HG02852 (cell line): ENCODE measurements at regions not wholly inside any gene's neighbourhood (a gene's known extent, or its start where the extent isn't known, plus 50 kb on each side); places are given as distances from the start of the nearest gene placed in this dataset.

Source experiments
- ATAC-seq: cut with Tn5 transposase; IDR thresholded peaks from one replicate; pipeline ENCODE4 v1.9.1; 2021; ENCODE audit warnings: mild to moderate bottlenecking, moderate library complexity; ENCODE audit not compliant: unreplicated experiment

DNA sequence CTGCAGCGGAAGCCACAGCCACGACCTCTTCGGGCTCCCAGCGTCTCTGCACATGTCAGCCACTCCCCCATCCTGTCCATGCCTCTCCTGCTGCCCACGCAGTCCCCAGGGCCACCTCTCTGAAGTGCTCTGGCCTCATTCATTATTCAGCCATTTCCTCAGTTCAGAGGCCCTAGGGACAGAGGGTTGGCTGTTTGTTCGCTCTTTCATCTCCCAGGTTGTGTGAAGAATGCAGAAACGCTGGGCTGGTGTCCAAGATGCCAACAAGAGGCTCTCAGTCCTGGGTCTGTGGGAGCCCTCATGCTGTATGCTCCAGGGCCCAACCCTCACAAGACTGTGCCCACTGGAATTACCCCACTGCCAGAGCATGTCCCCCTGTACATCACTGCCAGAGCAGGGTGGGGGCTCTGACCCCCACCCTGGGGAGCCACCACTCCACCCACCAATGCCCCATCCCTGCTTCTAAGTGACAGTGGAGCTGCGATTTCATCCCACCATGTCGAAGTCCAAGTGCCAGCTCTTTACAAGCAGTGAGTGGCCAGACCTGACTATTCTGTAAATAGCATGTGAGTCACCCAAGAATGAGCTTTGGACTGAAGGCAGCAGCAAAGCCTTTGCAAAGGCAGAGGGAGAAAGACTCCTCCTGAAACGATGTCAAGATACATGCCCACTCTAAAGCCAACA lies 209.6 kb downstream of the BUD13 start:
- ATAC-seq, result no peak

DNA sequence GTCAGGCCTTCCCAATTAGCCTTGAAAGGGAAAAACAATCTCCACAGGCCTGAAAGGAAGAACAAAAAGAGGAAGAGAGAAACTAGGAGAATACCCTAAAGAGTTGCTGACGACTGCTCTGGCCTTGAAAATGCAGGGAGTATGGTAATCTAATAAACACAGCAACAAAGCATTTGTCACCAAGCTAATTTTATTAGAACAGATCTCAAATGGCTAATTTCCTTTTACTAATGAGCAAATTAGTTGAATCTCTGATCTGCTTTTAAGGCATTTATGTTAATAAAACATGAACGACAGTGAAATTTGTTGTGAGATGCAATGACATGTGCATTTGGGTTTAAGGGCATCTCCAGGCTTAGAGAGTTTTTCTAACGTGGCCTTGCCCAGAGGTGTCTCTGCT lies 212.2 kb downstream of the BUD13 start:
- ATAC-seq, result no peak

DNA sequence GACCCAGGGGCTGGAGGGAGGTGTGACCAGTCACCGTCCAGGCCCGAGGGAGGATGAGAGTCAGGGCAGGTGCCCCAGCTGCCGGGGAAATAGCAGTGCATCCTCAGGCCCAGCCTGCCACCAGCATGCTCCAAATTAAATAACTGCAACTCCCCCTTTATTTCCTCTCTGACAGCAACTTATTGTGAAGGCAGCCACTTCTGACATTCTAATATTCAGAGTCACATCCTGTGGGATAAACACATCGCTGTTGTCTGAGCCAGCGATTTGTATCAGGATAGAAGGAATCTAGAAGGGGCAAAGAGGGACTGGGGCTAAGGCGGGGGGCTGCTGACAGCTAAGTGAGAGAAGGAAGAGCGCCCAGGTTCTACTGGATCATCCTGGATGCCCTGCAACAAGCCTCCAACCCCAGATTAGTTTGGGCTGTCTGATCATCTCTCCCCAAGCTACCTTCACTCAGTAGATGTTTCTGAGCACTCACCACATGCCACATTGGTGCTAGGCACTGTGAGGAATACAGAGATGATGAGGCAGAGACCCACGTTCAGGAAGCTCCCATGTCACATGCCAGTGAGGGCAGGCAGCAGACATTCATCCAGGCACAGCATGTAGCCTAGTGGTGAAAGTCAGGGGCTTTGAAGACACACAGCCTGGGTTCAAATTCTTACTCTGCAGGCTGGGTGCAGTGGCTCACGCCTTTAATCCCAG lies 214.1 kb downstream of the BUD13 start:
- ATAC-seq, result no peak

DNA sequence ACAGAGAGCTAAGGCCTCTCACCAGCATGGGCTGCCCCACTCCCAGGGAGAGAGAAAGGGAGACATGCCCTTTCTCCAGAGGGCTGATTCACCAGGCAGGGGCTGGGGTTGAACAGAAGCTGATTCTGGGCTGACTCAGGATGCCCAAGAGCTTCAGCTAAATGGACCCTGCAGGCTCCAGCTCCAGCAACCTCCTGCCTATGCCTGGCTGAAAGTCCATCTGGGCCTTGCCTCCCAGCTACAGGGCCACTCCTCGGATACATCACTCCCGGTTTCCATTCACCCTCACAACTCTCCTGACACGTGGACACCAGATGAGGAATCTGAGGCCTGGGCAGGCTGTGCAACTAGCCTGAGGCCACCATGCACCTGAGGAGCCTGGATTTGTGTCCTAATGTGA lies 215.5 kb downstream of the BUD13 start:
- no peak for ATAC-seq

DNA sequence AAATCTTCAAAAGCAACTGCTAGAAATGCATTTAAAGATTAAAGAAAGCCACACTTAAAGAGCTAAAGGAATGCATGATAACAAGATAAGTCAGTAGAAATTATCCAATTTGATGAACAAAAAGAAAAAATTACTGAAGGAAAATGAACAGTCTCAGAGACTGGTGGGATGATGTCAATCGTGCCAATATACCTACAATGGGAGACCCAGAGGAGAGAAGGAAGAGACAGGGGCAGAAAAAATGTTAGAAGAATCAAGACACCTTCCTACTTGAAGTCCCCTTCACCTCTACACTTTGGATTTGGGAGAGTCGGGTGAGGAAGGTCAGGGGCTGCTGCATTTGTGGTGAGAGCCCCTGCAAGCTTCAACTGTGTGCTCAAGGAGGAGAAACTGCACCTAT lies 216.3 kb downstream of the BUD13 start:
- no peak for ATAC-seq

DNA sequence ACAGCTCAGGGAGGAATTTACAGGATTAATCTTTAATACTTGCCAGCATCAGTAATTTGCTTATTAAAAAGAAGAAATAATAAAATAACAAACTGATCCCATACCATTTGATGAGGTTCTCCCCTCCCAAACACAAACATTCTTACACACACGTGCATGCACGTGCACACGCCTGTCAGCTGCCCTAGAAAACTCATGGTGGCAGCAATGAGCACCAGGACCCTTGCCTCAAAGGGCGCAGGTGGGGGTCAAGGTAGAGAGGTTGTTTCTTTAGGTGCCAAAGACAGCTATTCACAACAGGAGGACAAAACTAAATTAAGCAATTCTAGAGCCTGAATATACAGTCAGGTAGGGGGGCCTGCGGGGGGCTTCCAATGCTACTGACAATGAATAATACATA lies 219.3 kb downstream of the BUD13 start:
- ATAC-seq, result no peak

DNA sequence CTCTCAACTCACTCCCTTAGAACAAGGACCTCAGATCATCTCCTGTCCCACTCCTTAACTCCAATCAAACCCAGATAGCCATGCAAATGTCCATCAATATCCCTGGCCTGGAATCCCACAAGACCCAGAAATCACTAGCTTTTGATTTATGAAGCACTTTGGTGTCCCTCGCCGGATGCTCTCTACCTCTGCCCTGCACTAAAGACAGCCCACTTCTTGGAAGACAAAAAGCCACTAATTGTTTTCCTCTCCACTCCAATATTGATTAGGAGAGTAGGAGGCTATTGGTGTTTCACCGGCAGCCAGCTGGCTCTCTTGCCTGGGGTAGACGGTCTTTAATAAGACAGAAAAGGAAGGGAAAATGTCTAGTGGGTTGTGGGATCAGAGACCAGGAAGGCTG lies 221.2 kb downstream of the BUD13 start:
- ATAC-seq, result no peak

DNA sequence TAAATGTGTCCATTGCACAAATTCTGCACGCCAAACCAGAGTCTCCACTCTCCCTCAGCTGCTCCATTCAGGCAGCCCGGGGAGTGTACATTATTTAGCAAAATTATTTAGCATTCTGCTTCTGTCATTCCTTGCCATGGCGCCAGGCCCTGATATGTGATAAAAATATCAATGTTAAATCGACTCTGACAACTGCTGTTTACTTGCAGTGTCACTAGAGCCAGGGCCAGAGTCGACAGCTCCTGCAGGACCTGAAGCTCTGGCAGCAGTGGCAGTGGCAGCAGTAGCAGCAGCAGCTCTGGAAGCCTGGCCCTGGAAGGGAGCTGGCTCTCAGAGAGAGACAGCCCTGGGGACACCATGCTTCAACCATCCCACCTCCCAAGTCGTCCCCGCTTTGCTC lies 224.5 kb downstream of the BUD13 start:
- no peak for ATAC-seq

DNA sequence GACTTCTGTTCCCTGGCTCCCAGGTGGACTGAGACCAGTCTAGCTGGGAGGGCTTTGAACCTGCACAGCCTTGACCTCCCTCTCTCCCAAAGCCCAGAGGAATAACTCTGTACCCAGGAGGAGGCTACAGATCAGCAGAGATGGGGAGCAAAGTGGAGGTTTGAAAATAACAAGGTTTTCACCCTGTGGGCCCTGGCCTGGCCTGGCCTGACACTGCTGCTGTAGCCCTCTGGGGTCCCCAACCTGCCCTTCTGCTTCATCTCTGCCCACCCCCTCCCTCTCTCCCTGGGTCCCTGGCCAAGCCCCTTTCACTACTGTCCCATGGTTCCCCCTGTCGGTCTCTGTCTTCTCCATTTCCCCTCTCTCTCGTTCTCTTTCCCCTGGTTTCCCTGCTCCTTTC lies 225.2 kb downstream of the BUD13 start:
- ATAC-seq, result no peak

DNA sequence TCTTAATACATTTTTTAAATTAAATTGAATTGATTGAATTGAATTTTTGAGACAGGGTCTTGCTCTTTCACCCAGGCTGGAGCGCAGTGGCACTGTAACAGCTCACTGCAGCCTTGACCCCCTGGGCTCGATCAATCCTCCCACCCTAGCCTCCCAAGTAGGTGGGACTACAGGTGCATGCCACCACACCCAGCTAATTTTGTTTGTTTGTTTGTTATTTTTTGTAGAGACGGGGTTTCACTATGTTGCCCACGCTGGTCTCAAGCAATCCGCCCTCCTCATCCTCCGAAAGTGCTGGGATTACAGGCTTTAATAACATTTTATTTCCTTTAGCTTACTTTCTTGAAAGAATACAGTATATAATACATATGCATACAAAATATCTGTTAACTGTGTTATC lies 226.9 kb downstream of the BUD13 start:
- ATAC-seq, result no peak

DNA sequence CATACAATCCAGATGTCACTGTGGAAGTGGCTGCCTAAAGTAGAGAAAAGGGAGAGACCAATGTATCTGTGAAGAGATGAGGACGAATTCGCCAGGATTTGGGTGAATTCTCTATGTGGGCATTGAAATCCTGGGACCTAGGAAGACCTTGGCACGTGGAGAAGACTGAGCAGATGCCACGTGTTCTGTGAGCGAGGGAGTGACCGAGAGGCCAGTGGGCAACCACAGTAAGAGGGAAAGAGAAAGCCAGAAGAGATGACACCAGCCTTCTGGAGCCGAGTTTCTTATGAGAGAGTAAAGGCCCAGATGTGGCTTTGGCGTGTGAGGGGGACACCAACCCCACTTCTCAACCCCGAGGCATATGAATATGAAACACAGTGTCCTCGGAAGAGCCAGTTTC lies 228.1 kb downstream of the BUD13 start:
- no peak for ATAC-seq

DNA sequence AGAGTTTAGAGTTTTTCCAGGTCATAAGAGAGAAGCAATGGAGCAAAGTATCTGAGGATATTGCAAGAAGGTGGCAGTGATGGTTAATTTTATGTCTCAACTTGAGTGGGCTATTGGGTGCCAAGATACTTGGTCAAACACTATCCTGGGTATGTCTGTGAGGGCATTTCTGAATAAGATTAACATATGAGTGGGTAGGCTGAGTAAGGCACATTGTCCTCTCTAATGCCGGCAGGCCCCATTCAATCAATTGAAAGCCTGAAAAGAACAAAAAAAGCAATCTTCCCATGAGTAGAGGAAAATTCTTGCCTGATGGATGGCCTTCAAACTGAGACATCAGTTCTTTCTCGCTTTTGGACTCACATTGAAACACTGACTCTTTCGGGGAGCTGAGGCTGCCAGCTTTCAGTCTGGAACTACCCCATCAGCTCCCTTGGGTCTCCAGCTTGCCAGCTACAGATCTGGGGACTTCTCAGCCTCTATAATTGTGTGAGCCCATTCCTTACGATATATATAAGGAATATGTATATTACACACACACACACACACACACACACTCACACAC lies 228.8 kb downstream of the BUD13 start:
- no peak for ATAC-seq

DNA sequence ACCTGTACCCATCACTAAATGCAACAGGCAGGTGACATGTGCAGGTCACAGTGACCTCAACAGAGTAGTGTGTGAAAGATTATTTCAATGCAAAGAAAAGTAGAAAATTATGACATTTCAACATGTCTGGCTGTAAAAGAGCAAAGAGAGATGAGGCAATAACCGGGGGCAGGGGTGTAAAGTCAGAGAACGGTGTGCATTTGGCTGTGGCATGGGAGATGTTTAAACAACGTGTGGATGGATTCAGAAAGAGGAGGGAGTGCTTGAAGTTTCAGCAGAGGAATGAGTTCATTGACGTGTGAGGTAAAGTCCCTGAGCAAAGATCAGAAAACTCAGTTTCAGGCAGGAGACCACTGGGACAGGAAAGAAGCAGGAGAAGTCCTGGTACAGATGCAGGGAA lies 229.7 kb downstream of the BUD13 start:
- ATAC-seq, result no peak

DNA sequence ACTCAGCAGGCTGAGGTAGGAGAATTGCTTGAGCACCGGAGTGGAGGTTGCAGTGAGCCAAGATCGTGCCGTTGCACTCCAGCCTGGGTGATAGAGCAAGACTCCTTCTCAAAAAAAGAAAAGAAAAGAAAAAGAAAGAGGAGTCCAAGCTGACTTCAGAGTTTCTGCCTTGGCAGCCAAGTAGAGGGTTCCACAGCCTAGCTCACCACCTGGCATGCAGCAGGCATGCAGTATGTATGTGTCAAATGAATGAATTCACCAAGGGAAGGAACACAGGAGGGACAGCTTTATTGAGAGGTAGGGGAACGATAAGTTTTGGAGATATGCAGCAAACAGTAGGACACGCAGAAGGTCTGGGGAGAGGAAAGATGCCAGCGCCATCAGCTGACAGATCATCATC lies 230.4 kb downstream of the BUD13 start:
- ATAC-seq, result no peak

DNA sequence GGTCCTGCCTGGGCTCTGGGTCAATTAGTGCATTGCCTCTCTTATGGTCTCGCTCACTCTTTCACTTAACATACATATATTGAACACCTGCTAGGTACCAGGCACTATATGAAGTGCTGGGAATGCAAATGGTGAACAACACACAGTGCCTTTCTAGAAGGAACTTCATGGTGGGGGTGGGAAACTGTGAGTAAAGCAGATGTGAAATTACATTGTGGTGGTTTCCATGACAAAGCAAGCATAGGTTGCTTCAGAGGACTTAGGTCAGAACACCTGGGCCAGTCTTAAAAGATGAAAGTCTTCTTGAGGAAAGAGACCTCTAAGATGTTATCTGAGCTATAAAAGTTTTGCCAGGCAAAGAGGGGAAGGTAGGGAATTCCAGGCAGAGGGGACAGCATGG lies 231.3 kb downstream of the BUD13 start:
- no peak for ATAC-seq

DNA sequence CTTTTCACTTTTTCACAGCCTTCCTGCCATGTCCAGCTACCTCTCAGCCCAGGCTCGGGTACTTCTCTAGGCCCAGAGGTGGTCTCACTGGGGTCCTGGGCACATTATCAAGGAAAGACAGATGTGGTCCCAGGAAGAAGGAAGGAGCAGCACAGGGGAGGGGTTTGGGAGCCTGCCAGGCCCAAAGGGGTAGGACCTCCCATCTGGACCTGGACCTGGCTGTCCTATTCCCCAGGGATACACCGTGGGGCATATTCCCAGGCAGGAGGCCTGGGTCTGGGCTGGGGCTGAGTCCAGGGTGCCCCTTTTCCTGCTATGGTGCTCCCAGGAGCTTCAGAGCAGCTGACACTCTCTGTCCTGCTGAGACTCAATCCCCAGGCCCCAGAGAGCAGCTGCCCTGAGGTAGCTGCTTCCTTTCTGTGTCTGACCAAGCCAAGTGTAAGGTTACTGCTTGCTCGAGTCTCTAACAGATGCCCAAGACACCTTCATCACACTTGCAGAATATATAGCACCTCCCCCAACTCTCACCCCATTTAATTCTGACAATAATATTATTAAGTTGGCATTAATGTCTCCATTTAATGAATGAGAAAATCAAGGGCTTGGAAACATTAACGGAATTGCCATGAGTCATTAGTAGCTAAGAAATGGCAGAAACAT lies 232.0 kb downstream of the BUD13 start:
- ATAC-seq, result no peak

DNA sequence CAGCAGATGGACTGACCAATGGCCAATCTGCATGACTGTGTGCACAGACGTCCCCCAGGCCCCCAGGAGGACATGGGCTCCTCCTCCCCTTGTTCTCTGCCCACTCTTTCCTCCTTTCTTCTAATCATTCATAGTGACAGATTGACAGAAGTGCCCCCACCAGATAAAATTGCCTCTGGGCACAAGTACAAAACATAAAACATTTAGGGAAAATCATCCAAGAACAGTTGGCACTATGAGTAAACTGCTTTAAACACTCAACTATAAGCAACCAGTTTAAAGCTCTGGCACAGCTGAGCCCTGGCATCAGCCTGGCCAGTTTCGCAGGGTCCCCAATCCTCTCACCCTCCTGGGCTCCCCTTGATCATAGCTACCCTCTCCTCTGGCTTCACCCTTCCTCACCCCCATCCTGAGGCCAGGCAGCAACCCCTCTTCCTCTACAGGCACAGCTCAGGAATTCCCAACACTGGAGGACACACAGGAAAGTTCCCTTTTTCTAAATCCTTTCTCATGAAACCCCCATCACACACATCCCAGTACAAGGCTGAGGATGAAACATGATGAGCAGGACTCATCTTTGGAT lies 232.9 kb downstream of the BUD13 start:
- no peak for ATAC-seq

DNA sequence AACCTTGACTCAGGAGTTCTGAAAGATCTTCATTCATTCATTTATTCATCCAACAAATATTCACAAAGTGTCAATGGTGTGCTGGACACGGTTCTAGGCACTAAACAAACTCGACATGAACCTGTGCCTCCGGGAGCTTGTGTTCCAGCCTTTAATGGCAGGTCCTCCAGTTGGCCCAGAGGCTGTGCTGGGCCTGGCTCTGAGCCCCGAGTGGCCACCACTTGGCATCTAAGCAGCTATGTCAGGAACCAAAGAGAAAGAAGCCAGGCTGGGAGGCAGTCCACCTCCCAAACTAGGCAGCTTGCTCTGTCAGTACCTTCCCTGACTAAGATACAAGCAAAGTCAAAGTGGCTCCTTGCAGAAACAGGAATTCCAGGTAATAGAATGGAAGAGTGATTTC lies 233.6 kb downstream of the BUD13 start:
- no peak for ATAC-seq

DNA sequence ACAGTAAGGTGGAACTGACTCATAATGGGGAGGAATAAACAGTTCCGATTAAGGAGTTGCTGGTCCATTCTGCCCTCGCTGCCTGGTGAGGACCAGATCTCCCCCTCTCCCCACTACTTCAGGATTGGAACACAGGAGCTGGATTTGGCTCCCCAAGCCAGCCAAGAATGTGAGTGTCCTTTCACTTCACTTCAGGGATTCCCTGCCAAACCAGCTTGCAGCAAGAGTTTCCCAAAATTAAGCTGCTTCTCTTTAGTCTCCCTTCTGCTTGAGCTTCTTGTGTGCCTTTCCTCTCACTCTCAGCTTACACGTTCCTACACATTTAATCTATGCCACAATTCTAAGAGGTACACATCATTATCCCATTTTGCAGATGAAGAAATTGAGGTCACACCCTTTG lies 234.1 kb downstream of the BUD13 start:
- no peak for ATAC-seq

DNA sequence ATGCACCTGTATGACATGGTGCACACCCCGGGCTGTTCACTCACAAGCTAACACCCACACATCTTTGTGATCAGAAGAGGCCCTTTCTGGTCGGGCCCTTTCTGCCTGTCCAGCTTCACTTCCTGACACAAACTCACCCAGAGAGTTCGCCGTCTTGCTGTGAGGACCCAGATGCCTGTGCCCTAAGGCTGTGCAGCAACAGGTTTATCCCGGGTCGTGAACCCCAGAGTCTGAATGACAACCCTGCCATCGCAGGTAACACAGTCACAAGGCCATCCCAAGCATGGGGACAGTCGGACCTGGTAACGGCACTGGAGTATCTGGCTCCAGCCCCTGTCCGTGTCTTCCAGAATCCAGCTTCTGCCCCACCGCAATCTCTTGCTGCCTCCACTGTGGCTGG lies 235.1 kb downstream of the BUD13 start:
- ATAC-seq, result no peak

DNA sequence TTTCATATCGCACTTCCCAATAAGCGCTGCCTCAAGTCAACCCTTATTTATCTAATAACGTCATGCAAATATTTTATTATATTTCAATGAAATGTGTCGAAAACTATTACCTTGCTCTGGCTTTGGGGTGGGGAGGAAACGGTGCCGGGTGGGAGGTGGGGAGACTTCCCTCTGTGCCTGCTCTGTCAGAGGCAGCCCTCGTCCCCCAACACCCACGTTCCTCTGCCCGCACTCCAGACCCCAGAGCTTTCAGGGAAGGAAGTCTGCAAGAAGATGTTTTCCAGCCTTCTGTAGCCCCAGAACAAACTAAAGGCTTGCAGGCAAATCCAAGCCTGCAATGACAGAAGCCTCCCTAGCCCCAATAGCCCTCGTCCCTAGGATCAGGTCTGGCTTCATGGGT lies 235.7 kb downstream of the BUD13 start:
- ATAC-seq, result no peak

DNA sequence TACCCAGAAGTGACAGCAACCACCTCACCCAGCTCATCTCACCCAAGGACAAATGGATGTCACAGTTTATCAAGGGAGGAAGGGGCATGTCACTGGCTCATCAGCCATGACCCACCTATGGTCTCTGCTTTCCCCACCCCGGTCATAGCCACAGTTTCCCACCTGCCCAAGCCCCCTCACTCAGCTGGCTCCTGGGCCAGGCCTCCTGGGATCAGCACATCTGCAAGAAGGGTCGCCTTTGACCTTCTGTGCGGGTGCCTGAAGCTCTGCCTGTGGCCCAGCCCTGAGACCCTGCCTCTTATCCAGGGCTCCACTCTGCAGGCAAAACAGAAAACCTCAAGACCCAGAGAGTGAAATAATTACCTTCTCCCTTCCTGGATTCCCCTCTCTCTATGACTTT lies 236.4 kb downstream of the BUD13 start:
- ATAC-seq, result no peak
